ENCODE measurements at regions not wholly inside any gene's neighbourhood (a gene's known extent, or its start where the extent isn't known, plus 50 kb on each side); places are given as distances from the start of the nearest gene placed in this dataset.

DNA sequence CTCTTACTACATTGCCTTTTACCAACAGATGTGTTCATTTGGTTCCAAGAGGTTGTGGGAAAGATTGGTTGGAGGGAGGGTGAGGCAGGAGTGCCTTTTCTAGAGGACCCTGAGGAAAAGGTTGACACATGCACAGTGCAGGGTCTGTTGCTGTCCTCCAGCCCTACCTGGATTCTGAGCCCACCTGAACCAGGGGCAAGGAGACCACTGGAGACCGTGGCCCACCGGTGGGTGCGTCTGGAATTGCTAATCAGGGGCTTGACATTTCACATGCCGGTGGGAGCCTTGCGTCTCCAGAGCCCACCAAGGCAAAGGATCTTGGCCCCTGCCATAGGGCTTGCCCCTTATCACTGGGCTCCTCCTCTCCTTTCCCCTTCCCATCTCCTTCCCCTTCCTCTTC lies 80.4 kb upstream of the ZBED5 start:
- TF ChIP-seq, protein P1, sequence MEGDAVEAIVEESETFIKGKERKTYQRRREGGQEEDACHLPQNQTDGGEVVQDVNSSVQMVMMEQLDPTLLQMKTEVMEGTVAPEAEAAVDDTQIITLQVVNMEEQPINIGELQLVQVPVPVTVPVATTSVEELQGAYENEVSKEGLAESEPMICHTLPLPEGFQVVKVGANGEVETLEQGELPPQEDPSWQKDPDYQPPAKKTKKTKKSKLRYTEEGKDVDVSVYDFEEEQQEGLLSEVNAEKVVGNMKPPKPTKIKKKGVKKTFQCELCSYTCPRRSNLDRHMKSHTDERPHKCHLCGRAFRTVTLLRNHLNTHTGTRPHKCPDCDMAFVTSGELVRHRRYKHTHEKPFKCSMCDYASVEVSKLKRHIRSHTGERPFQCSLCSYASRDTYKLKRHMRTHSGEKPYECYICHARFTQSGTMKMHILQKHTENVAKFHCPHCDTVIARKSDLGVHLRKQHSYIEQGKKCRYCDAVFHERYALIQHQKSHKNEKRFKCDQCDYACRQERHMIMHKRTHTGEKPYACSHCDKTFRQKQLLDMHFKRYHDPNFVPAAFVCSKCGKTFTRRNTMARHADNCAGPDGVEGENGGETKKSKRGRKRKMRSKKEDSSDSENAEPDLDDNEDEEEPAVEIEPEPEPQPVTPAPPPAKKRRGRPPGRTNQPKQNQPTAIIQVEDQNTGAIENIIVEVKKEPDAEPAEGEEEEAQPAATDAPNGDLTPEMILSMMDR (conservative IDR thresholded peaks at IDR 0.05): no peak
- TF ChIP-seq ZFX (IDR thresholded peaks at IDR 0.05): no peak
